GM12892 (cell line): ENCODE measurements at regions not wholly inside any gene's neighbourhood (a gene's known extent, or its start where the extent isn't known, plus 50 kb on each side); places are given as distances from the start of the nearest gene placed in this dataset.

ENCODE experiments used
- DNase-seq: peaks from one replicate; pipeline ENCODE4 v3.0.0; 2011; ENCODE audit not compliant: insufficient read length
- FAIRE-seq: peaks from 2 replicates; lab custom pipeline; 2011; peaks lifted over from hg19 to GRCh38; lab: Jason Lieb, UNC
- POLR2A ChIP-seq: IDR thresholded peaks from 2 replicates; pipeline ENCODE4 v1.6.1; 2011; ENCODE audit warnings: low read depth, low read length, control low read depth
- POLR2AphosphoS5 ChIP-seq: IDR thresholded peaks from 2 replicates; pipeline ENCODE4 v1.6.1; 2011; ENCODE audit warnings: low read depth, low read length, control low read depth
- TAF1 ChIP-seq: IDR thresholded peaks from 2 replicates; pipeline ENCODE4 v1.6.1; 2011; ENCODE audit warnings: low read depth, mild to moderate bottlenecking, control low read depth, low read length, borderline replicate concordance

GRCh38 chr1:218027152-218027551, 257.9 kb upstream of the RRP15 start:
- no peak for TF ChIP-seq TAF1
- no peak for TF ChIP-seq POLR2A
- TF ChIP-seq POLR2AphosphoS5 = no peak
- no peak for FAIRE-seq
- DNase-seq = no peak

GRCh38 chr1:218030846-218031245, 254.2 kb upstream of the RRP15 start:
- no peak for DNase-seq
- TF ChIP-seq TAF1 (no peak), POLR2A (no peak), POLR2AphosphoS5 (no peak)
- FAIRE-seq = no peak

GRCh38 chr1:218031901-218032300, 253.2 kb upstream of the RRP15 start:
- TF ChIP-seq TAF1 (no peak), POLR2A (no peak)
- FAIRE-seq = no peak
- no peak for DNase-seq

- DNase-seq (no peak), FAIRE-seq (no peak)
- TF ChIP-seq POLR2A = no peak
Measured at GRCh38 chr1:218034468-218034867, 250.6 kb upstream of the RRP15 start.

GRCh38 chr1:218048828-218049420, 236.2 kb upstream of the RRP15 start:
- TF ChIP-seq POLR2A = no peak
- no peak for TF ChIP-seq POLR2AphosphoS5
- TF ChIP-seq TAF1 = no peak
- FAIRE-seq (no peak), DNase-seq (no peak)

- DNase-seq (no peak), FAIRE-seq (no peak)
- TF ChIP-seq POLR2AphosphoS5 (no peak), POLR2A (no peak), TAF1 (no peak)
Measured at GRCh38 chr1:218049641-218050040, 235.5 kb upstream of the RRP15 start.

GRCh38 chr1:218058730-218059129, 226.4 kb upstream of the RRP15 start:
- FAIRE-seq (no peak), DNase-seq (no peak)
- TF ChIP-seq TAF1 = no peak
- TF ChIP-seq POLR2AphosphoS5 = no peak
- TF ChIP-seq POLR2A = no peak

- no peak for DNase-seq
- TF ChIP-seq POLR2AphosphoS5 (no peak), POLR2A (no peak), TAF1 (no peak)
- no peak for FAIRE-seq
Measured at GRCh38 chr1:218064426-218064825, 220.7 kb upstream of the RRP15 start.

- DNase-seq = no peak
- TF ChIP-seq POLR2AphosphoS5 (no peak), POLR2A (no peak), TAF1 (no peak)
- no peak for FAIRE-seq
Measured at GRCh38 chr1:218066332-218066731, 218.8 kb upstream of the RRP15 start.

- FAIRE-seq (no peak), DNase-seq (no peak)
- no peak for TF ChIP-seq POLR2AphosphoS5
- TF ChIP-seq POLR2A = no peak
- TF ChIP-seq TAF1 = no peak
Measured at GRCh38 chr1:218068241-218068640, 216.9 kb upstream of the RRP15 start.

GRCh38 chr1:218069180-218069579, 215.9 kb upstream of the RRP15 start:
- FAIRE-seq (no peak), DNase-seq (no peak)
- TF ChIP-seq POLR2A = no peak
- no peak for TF ChIP-seq TAF1
- TF ChIP-seq POLR2AphosphoS5 = no peak

- TF ChIP-seq TAF1 (no peak), POLR2A (no peak), POLR2AphosphoS5 (no peak)
- FAIRE-seq = no peak
- DNase-seq = no peak
Measured at GRCh38 chr1:218073062-218073461, 212.0 kb upstream of the RRP15 start.
